Thyroid gland (tissue), 4 donors: ENCODE measurements at regions not wholly inside any gene's neighbourhood (a gene's known extent, or its start where the extent isn't known, plus 50 kb on each side); places are given as distances from the start of the nearest gene placed in this dataset.

Source experiments
- CTCF ChIP-seq, 6 experiments: fragments of 200-600 bp in 3 of 6; fragments of 450-650 bp in 3 of 6; sonication (generic) in 3 of 6; IDR thresholded peaks; one replicate each; pipeline ENCODE4 v1.5.1; 2016 to 2019; ENCODE audit warnings: antibody characterized with exemption in 6 of 6, mild to moderate bottlenecking in 2 of 6, inconsistent platforms in 1 of 6, moderate library complexity in 1 of 6
- POLR2A ChIP-seq, 2 donors: fragments of 450-650 bp; IDR thresholded peaks; one replicate each; pipeline ENCODE4 v1.6.1; 2017; ENCODE audit warnings: antibody characterized with exemption in 2 of 2, mild to moderate bottlenecking in 2 of 2, moderate library complexity in 1 of 2

DNA sequence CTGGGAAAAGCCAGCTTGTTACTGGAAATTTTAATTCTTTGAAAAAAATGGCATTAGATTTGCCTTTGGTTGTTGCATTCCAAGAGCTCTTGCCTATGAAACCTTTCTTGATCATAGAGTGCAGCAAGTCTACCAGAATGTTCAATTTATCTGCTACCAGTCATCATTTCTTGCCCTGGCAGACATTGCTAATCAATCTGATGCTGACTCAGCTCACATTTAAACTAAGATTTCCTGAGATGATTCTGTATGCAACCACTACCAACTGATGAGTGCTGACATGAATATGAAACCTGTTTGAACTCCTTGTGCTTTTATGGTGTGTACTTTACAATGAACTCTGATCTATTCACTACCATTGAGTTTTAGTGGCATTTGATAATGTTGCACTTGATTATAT is 166.5 kb upstream of the SALL1 start:
- TF ChIP-seq CTCF (IDR thresholded peaks at IDR 0.05): no peak
- TF ChIP-seq POLR2A (IDR thresholded peaks at IDR 0.05): no peak
